ENCODE measurements at regions not wholly inside any gene's neighbourhood (a gene's known extent, or its start where the extent isn't known, plus 50 kb on each side); places are given as distances from the start of the nearest gene placed in this dataset.

DNA sequence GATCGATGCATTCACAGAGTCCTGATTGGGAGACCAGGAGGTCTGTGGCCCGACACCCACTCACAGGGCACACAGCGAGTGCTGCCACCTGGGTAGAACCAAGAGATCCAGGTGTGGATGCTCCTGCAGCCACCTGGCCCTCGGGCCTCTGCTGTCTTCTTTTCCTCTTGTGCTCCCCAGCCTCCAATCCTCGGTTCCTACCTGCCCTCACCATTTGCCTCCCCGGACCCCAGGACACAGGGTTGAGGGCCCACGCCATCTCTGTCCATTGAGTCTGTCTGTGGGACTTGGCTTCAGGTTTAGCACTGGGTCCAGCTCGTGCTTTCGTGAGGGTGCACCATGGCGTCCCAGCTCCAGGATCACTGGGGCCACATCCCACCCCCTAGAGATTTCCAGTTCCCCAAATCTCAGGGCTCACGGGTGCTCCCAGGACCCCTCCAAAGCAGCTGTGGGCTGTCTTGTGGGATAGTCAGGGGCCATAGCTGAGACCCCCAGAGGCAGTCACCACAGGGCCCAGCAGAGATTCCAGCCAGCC is 591.1 kb downstream of the BRD1 start:
- no peak for DNase-seq (ENCODE audit: low read depth)

- no peak for DNase-seq (ENCODE audit: low read depth)
Observed at GRCh38 chr22:49235463-49236300, 592.0 kb downstream of the BRD1 start.

DNA sequence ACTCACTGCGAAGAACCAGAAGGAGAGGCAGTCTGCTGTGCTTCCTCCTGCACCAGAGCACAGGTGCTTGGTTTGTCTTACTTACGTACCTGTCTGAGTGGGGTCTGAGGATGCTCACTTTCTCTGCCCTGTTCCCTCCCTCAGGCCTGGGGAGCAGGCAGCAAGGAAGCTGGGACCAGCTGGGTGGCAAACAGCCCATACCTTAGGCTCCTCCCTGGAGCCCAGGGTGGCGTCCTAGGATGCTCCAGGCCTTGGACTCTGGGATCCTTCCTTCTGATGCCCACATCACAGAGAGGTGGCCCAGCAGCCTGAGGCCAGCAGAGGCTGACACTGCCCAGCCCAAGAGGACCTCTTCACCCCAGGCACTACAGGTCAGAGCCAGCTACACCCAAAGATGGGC is 593.2 kb downstream of the BRD1 start:
- DNase-seq (ENCODE audit: low read depth): no peak

- no peak for DNase-seq (ENCODE audit: low read depth)
Observed at GRCh38 chr22:49233507-49234100, 594.1 kb downstream of the BRD1 start.

GRCh38 chr22:49232319-49233067 is 595.2 kb downstream of the BRD1 start:
- no peak for DNase-seq (ENCODE audit: low read depth)

- DNase-seq (ENCODE audit: low read depth): no peak
Observed at GRCh38 chr22:49230194-49230577, 597.5 kb downstream of the BRD1 start.

GRCh38 chr22:49229483-49230193 is 598.0 kb downstream of the BRD1 start:
- no peak for DNase-seq (ENCODE audit: low read depth)

DNA sequence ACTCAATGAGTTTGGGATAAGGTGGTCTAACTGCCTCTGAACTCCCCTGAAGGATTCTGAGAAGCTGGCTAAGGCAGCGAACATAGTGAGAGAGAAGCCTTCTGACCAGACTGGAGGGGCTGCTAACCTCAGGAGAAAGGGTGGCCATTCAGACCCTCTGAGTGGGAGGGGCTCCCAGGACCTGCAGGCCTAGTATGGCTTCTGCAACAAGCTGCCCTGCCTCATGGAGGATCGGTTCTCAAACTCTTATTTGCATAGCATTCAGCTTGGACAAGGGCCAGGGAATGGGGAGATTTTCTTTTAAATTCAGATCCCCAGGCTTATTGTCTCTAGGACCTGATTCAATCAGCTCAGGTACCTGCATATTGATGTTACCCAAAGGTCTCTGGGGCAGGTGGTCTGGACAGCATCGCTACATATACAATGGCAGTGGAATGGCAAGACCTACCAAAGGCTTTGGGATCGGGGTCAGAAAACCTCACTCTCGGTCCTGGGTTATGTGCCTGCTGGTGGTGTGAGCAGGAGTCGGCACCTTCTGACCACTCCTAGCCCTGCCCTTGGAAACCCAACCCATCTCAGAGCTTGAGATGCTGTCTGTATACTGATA is 599.1 kb downstream of the BRD1 start:
- no peak for DNase-seq (ENCODE audit: low read depth)

- no peak for DNase-seq (ENCODE audit: low read depth)
Observed at GRCh38 chr22:49227670-49228069, 600.0 kb downstream of the BRD1 start.

GRCh38 chr22:49226096-49226495 is 601.6 kb downstream of the BRD1 start:
- no peak for DNase-seq (ENCODE audit: low read depth)

GRCh38 chr22:49224243-49224642 is 603.4 kb downstream of the BRD1 start:
- no peak for DNase-seq (ENCODE audit: low read depth)

GRCh38 chr22:49218142-49218541 is 609.5 kb downstream of the BRD1 start:
- DNase-seq (ENCODE audit: low read depth): no peak

- DNase-seq (ENCODE audit: low read depth): no peak
Observed at GRCh38 chr22:49216579-49216978, 611.1 kb downstream of the BRD1 start.

- no peak for DNase-seq (ENCODE audit: low read depth)
Observed at GRCh38 chr22:49215840-49216239, 611.8 kb downstream of the BRD1 start.

DNA sequence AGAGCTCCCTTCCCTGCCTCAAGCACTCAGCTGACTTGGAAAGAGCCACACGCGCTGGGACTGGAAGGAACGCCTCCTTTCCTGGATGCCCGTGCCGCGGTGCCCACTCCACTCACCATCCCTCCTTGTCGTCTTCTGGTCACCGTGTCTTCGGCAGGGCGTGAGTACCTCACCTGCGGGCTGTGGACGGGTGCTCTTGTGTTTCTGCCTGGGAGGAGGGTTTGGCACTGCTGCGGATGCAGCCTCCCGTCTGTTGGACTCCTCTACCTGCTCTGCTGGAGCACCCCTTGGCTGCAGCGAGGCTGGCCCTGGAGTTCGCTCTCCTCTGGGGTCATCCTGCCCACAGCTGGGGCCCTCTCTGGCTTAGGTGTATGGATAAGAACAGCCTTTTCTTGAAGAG is 612.7 kb downstream of the BRD1 start:
- DNase-seq (ENCODE audit: low read depth): no peak

GRCh38 chr22:49213731-49214352 is 613.8 kb downstream of the BRD1 start:
- DNase-seq (ENCODE audit: low read depth): no peak

- DNase-seq (ENCODE audit: low read depth): no peak
Observed at GRCh38 chr22:49212466-49212865, 615.2 kb downstream of the BRD1 start.

DNA sequence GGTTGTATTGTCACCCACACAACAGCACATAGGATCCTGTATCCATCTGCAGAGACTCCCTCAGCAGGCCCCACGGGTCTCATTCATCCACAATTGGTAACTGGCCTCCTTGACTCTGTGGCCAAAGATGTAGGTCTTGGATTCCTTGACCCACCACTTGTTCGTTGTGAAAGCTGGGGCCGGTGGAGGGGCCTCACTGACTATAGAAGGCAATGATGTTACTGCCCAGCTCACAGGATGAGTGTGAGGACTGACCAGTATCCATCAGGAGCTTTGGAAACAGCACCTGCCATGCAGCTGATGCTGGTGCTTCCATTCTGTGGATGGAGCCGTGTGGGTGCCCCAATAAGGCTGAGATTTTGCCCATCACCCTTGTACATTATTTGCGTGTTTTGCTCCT is 615.7 kb downstream of the BRD1 start:
- no peak for DNase-seq (ENCODE audit: low read depth)

- no peak for DNase-seq (ENCODE audit: low read depth)
Observed at GRCh38 chr22:49211176-49211575, 616.5 kb downstream of the BRD1 start.

DNA sequence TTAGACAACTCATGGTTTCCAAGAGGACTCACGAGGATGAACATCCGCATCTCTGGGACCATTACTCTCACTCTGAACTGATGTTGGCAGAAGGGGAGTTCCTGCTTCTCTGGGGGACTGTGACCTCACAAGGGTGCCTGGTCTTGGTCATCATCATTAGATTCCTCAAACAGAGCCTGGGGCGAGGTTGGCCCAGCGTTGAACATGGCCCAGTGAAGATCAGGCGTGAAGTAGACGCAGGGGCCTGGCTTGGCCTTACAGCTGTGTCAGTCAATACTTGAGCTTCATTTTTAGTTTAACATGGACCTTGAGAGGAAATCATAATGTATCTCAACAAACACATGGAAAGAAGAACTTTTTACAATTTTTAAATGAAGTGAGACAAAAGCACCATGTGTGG is 617.1 kb downstream of the BRD1 start:
- DNase-seq (ENCODE audit: low read depth): no peak

DNA sequence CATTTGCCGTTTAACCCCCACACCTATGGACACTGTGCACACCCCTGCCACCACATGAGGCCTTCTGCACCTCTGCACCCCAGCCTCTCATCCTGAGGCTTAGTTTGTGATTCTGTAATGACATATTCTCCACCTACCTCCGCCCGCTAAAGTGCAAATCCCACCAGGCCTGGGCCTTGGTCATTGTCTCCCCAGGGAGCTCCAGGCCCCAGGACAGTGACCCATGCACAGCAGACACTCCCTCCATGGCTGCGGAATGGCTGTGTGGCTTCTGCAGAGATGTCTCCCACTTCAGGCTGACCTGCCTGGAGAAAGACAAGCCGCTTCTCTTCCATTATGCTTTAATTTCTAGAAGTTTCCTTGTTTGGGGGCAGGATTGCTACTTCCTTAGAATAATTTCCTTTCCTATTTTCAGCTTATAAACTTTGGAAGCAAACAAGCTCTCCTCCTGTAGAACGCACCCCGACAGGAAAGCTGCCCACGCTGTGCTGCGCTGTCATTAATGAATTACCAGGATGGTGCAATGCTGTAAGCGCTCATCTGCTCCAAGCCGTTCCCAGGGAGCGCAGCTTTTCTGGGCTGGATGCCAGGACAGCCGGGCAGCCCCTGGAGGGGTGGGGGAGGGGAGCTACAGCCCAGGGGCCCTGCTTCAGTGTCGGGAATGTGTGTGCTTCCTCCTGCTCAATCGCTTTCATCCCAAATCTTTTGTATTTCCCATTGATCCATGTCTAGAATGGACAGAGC is 618.0 kb downstream of the BRD1 start:
- no peak for DNase-seq (ENCODE audit: low read depth)

Measured in activated T-helper 1 cell treated with Interleukin-2 at 50 U/mL for 16 hours (primary cell).